COLO668 (cell line): ENCODE measurements at regions not wholly inside any gene's neighbourhood (a gene's known extent, or its start where the extent isn't known, plus 50 kb on each side); places are given as distances from the start of the nearest gene placed in this dataset.
"Not testable (repeated sequence)": the region's sequence is repeated elsewhere in the genome, so short reads cannot be mapped to it uniquely, and the experiment has no call there.

Experiments
- DNase-seq: peaks from one replicate; lab custom pipeline; 2025; ENCODE audit not compliant: unreplicated experiment; lab: John Stamatoyannopoulos, UW

GRCh38 chr4:28007693-28008092, 1147.1 kb downstream of the STIM2 start:
- no peak for DNase-seq

- no peak for DNase-seq
Measured at GRCh38 chr4:28009541-28009940, 1148.9 kb downstream of the STIM2 start.

- DNase-seq: no peak
Measured at GRCh38 chr4:28010577-28011240, 1150.1 kb downstream of the STIM2 start.

- no peak for DNase-seq
Measured at GRCh38 chr4:28014469-28014868, 1153.8 kb downstream of the STIM2 start.

- no peak for DNase-seq
Measured at GRCh38 chr4:28015996-28016395, 1155.4 kb downstream of the STIM2 start.

GRCh38 chr4:28038253-28038652, 1177.6 kb downstream of the STIM2 start:
- DNase-seq: not testable (repeated sequence)

GRCh38 chr4:28062562-28062961, 1201.9 kb downstream of the STIM2 start:
- no peak for DNase-seq

- DNase-seq: no peak
Measured at GRCh38 chr4:28073860-28074555, 1213.4 kb downstream of the STIM2 start.

GRCh38 chr4:28075401-28075956, 1214.8 kb downstream of the STIM2 start:
- no peak for DNase-seq

- not testable (repeated sequence) for DNase-seq
Measured at GRCh38 chr4:28077203-28077602, 1216.6 kb downstream of the STIM2 start.

- DNase-seq: no peak
Measured at GRCh38 chr4:28082686-28083390, 1222.2 kb downstream of the STIM2 start.

- no peak for DNase-seq
Measured at GRCh38 chr4:28092610-28093009, 1232.0 kb downstream of the STIM2 start.

- DNase-seq: peak; percentile 5
Measured at GRCh38 chr4:28093071-28093470, 1232.4 kb downstream of the STIM2 start.

- DNase-seq: no peak
Measured at GRCh38 chr4:28101583-28101982, 1240.9 kb downstream of the STIM2 start.

GRCh38 chr4:28105271-28105859, 1244.7 kb downstream of the STIM2 start:
- no peak for DNase-seq

GRCh38 chr4:28106155-28106554, 1245.5 kb downstream of the STIM2 start:
- no peak for DNase-seq

- no peak for DNase-seq
Measured at GRCh38 chr4:28109801-28110200, 1249.2 kb downstream of the STIM2 start.

GRCh38 chr4:28112691-28113335, 1252.2 kb downstream of the STIM2 start:
- DNase-seq: not testable (repeated sequence)

- DNase-seq: not testable (repeated sequence)
Measured at GRCh38 chr4:28113586-28113985, 1252.9 kb downstream of the STIM2 start.

GRCh38 chr4:28116526-28117083, 1256.0 kb downstream of the STIM2 start:
- not testable (repeated sequence) for DNase-seq
